ENCODE measurements at regions not wholly inside any gene's neighbourhood (a gene's known extent, or its start where the extent isn't known, plus 50 kb on each side); places are given as distances from the start of the nearest gene placed in this dataset.

- DNase-seq: no peak
Observed at GRCh38 chr1:234708700-234709395, 98.9 kb upstream of the IRF2BP2 start.

- no peak for DNase-seq
Observed at GRCh38 chr1:234707641-234708040, 97.7 kb upstream of the IRF2BP2 start.

DNA sequence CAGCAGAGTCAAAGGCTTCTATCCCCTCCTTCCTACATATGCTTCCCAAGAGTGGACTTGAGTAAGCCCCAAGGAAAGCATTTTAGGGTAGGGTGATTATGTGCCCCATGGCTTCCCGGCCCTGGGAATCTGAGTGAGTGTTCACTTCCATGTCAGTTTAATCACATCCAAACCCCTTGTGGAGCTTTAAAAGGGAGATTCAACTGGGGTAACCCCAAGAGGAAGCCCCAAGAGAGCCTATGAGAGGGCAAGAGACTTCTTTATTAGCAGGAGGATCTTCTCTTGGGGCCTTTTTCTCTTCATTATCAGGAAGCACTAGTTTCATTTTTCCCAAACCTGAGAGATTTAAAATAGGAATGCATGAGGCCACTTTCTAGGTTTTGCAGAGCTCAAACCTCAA is 97.0 kb upstream of the IRF2BP2 start:
- DNase-seq: no peak

DNA sequence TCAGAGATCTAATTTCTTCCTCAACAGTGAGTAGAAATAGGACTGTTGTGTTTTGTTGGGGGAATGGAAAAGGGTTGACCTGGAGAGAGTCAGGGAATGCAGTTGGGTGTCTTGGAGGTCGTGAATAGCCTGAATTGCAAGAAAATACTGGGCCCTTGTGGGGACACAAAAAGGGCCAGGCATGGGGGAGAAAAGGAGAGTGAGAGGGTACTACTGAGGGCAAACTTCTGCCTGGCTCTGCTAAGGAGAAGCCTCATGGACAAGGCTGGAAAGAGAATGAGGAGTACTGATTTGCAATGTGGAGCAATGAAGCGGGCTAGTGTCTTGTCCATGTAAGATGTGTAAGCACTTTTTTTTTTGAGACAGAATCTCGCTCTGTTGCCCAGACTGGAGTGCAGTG is 96.2 kb upstream of the IRF2BP2 start:
- DNase-seq: no peak

GRCh38 chr1:234705615-234706014 is 95.6 kb upstream of the IRF2BP2 start:
- no peak for DNase-seq

DNA sequence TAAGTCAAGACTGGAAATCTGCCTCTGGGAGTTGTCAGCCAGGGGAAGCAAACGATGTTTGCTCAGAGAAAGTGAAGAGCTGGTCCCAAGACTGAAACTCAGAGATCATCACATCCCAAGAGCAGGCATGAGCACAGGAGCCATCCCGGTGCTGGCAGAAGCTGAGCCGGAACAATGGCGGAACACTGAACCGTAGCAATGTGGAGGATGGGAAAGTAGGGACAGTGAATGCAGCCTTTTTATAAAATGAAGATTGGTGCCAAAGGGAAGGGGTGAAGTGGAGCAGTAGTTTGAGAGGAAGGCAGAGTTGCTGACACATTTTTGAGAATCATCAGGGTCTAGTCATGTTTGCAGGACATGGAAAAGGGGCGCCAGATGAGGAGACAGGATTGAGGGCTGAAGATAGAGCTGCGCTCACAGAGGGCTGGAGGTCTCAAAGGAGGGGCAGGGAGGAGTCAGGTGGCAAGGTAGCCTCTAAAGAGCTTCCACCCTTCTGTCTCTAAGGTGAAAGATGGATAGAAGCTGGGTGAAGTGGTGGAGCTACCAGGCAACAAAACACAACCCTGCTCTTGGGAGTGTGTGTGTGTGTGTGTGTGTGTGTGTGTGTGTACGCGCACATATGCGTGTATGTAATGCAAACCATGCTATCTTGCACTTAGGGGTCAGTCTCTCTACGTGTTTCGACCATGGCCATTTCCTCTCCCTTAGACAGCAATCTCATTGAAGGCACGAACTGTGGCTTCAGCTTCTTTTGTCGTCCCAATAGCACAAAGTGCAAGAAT is 94.3 kb upstream of the IRF2BP2 start:
- no peak for DNase-seq

DNA sequence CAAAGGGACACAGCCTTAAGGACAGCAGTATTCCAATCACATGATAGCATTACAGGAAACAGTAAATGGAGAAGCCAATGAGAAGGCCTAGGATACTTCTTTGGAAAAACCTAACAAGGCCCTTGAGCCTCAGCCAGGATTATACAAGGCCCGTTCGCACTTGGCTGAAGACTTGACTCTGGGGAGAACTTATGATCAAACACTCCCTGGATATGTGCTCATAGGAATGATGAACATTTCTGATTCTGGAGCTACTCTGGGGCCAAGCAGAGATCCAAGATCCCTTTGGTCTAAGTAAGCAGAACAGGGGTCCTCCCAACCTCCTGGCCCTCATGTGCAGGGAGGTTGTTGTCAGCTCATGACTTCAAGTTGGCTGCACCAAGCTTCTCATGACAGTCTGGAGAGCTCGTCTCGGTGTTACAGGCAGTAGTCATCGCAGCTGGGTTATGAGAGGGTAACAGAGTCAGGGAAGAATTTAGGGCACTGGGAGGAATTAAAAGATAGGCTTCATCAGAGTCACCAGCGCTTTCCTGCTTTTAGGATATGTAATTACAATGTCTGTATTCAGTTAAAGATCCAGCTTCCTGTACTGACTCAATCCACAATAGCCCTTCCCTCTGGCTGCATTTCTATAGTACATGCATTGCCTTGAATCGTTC is 92.5 kb upstream of the IRF2BP2 start:
- no peak for DNase-seq

- DNase-seq: no peak
Observed at GRCh38 chr1:234701737-234702341, 91.9 kb upstream of the IRF2BP2 start.

DNA sequence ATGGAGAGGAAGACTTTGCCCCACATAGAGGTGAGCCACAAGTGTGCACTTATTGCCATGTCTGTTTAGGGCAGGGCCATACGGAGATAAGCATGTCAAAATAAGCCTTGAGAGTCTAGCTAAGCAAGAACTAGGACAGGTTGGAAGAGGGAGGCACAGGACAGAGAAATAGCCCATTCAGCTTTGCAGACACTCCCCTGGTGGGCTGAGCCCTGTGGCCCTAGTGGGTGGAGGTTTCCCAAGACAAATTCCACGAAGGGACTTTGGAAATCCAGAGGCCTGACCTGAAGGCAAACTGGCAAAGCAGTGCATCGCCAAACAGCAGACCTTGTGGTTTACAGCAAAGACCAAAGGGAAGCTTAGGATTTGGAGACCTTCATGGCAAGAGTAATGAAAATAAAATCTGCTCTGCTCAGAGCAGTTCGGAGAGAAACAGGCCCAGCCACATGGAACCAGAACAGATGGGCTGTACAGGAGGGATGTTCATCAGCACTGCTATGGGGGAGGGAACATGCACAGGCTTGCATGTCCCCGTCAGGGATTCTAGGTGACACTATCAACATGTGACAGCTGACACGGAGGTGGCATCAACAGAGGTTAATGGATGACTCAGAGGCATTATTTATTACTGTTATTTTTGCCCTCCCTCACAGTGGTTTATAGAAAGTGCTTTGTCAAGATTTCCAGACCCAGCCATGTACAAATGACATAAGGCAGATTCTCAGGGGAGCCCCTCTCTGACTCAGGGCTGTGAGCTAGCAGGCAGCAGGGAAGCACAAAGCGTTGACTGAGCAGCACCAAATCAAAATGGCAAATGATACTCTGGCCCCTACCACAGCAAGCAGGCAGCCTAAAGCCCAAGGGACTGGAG is 90.1 kb upstream of the IRF2BP2 start:
- no peak for DNase-seq

- DNase-seq: no peak
Observed at GRCh38 chr1:234698686-234699085, 88.7 kb upstream of the IRF2BP2 start.

- no peak for DNase-seq
Observed at GRCh38 chr1:234697741-234698140, 87.8 kb upstream of the IRF2BP2 start.

GRCh38 chr1:234697015-234697414 is 87.0 kb upstream of the IRF2BP2 start:
- DNase-seq: no peak

GRCh38 chr1:234696148-234696576 is 86.2 kb upstream of the IRF2BP2 start:
- DNase-seq: no peak

GRCh38 chr1:234694661-234695060 is 84.7 kb upstream of the IRF2BP2 start:
- no peak for DNase-seq

DNA sequence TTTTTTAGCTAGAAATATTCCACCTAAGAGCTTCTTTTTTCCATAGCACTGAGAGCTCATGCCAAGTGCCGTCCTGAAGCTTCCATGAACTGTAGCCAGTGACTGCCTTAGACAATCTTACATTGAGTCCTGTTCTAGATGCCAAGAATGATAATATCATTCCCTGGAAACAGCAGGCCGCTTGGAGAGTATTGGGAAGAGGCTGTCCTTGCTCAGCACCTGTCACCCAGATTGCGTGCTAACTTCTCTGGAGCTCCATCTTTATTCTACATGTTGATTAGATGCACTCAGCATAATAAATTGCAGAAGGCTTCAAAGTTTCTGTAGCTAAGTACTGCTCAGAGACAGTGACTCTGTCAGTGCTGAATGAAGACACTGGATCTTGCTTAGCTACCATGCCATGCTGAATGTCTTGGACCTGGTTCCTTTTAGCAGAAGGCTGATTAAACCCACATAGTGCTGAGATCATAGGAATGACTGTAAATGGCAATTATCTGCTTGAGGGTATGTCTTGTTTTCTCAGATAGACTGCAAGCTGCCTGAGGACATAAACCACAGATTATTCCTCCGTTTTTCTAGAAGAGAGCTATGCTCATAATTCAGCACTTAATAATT is 83.1 kb upstream of the IRF2BP2 start:
- DNase-seq: no peak

GRCh38 chr1:234691567-234691966 is 81.6 kb upstream of the IRF2BP2 start:
- no peak for DNase-seq

GRCh38 chr1:234690872-234691271 is 80.9 kb upstream of the IRF2BP2 start:
- no peak for DNase-seq

- DNase-seq: no peak
Observed at GRCh38 chr1:234689236-234689635, 79.3 kb upstream of the IRF2BP2 start.

- no peak for DNase-seq
Observed at GRCh38 chr1:234687011-234687410, 77.0 kb upstream of the IRF2BP2 start.

DNA sequence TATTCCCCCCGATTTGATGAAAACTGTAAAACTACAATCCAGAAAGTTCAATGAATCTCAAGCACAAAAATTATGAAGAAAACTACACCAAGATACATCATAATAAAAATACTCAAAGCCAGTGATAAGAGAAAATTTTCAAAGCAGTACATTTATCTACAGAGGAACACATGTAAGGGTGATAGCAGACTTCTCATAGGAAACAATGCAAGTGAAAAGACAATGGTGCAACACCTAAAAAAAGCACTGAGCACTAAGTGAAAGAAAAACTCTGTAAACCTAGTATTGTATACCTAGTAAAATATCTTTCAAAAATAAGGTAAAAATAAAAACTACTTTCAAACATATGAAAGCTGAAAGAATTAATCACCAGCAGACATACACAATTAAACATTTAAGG is 76.1 kb upstream of the IRF2BP2 start:
- no peak for DNase-seq

DNA sequence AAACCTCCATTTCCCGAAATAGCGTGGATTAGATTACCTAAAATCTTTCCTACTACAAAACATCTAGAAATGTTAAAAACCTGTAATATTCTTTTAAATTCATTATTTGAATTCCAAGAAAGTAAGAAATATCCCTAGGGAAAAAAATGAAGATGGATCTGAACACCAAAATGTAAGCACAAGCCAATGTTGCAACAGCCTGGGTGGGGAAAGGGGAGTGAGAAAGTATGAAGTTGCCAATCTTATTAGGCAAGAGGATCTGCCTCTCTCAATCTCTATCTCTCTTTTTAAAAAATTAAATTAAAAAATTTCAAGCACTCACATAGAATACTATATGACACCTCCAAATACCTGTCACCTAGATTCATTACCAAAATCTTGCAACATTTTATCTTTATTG is 74.9 kb upstream of the IRF2BP2 start:
- no peak for DNase-seq

Data from SIG-M5 (cell line).